Mammary epithelial cell (primary cell): ENCODE measurements at regions not wholly inside any gene's neighbourhood (a gene's known extent, or its start where the extent isn't known, plus 50 kb on each side); places are given as distances from the start of the nearest gene placed in this dataset.

Source experiments
- CTCF ChIP-seq, 2 donors: IDR thresholded peaks in 1 of 2; conservative IDR thresholded peaks in 1 of 2; 2 replicates each; pipeline ENCODE4 v1.5.1; 2011 to 2012; ENCODE audit warnings: inconsistent platforms in 2 of 2, low read length in 2 of 2, mild to moderate bottlenecking in 2 of 2, control low read depth in 1 of 2, low read depth in 1 of 2; ENCODE audit not compliant: insufficient read depth in 1 of 2; ENCODE audit errors: extremely low read depth in 1 of 2
- EZH2 ChIP-seq: IDR thresholded peaks from 2 replicates; pipeline ENCODE4 v1.6.1; 2012; ENCODE audit warnings: low read length, inconsistent platforms, borderline replicate concordance

GRCh38 chr9:86644675-86645034 lies 290.4 kb upstream of the TUT7 start:
- no peak for TF ChIP-seq CTCF (conservative IDR thresholded peaks at IDR 0.05 in 1 of 2, IDR thresholded peaks at IDR 0.05 in 1 of 2; ENCODE audit: extremely low read depth in 1 of 2, insufficient read depth in 1 of 2, low read depth in 1 of 2, low read length in 2 of 2)
- no peak for TF ChIP-seq EZH2
